Right cardiac atrium (tissue), 5 donors: ENCODE measurements at regions not wholly inside any gene's neighbourhood (a gene's known extent, or its start where the extent isn't known, plus 50 kb on each side); places are given as distances from the start of the nearest gene placed in this dataset.

Source experiments
- ATAC-seq, 2 donors: fragments of 200-7000 bp; cut with Tn5 transposase; one replicate each; pipeline versions ENCODE4 v1.8.0 to v1.9.1; 2020; ENCODE audit warnings: moderate library complexity in 2 of 2, mild to moderate bottlenecking in 1 of 2
- DNase-seq, 3 donors: peaks; one replicate each; pipeline ENCODE4 v3.0.0-alpha.2; 2020
- H3K27ac ChIP-seq: one replicate; pipeline ENCODE4 v1.5.1; 2013; ENCODE audit warnings: mild to moderate bottlenecking, low read length, control low read depth, moderate library complexity
- H3K27me3 ChIP-seq: one replicate; pipeline ENCODE4 v1.6.1; 2013; ENCODE audit not compliant: control insufficient read depth, insufficient read depth
- H3K4me1 ChIP-seq: one replicate; pipeline ENCODE4 v1.6.1; 2013; ENCODE audit warnings: low read length; ENCODE audit not compliant: control insufficient read depth, insufficient read depth
- H3K4me3 ChIP-seq: one replicate; pipeline ENCODE4 v1.5.1; 2013; ENCODE audit warnings: low read length, control low read depth
- H3K9me3 ChIP-seq: one replicate; pipeline ENCODE4 v1.6.1; 2013; ENCODE audit warnings: low read length; ENCODE audit not compliant: control insufficient read depth
- WGBS: extraction: QIAGEN DNeasy Blood & Tissue Kit; methylation state at CpG from one replicate; pipeline ENCODE4 v1.1.7; 2013; 5-methylcytosine and 5-hydroxymethylcytosine counted together
- intact Hi-C, 4 donors: fragments of 100-400 bp; cut with DNase I; formaldehyde crosslinking; loops; one replicate each; pipeline versions ENCODE4 v1.11.0 to v1.14.0; 2022 to 2023
- donor health status: healthy with polysubstance abuse.
- donor health status: DM: no; HTN: yes; CAD: no.
- donor health status: DM: no; HTN: no; CAD: no.
- donor health status: DM: no; HTN: yes; CAD: no; lungs with severe emphysema.
- donor health status: DM: yes; HTN: yes; CAD: no.

DNA sequence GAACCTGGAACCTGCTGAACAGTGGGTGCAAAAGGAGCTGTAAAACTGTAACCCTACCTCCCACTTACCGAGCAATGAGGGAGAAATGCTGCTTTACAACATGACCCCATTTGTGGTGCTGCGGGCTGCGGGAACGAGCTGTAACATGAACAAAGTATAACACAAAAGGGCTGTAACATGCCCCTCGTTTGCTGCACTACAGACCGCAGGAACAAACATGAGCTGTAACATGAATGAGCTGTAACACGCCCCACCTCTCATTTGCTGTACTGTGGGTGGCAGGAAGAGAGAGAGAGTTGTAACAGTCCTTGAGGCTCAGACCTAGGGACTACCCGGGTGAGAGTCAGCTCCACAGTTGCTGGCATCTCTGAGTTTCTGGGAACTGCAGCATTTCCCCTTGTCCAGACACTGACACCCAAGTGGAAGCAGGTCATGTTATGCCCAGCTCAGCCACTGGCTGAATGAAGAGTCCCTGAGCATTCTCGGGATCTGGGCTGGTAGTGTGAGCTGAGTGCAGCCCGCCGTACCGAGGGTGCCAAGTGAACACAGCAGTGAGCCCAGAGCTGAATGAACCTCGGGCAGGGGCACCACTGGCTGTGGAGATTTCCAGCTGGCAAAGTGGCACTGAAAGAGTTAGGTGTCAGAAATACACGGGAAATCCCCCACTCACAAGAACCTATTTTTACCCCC is 1385.3 kb upstream of the SPRY2 start:
- 82% methylated on average over 14 of the region's 14 CpGs for WGBS
- intact Hi-C loops = no loop called here
- Histone ChIP-seq H3K4me1 (no peaks in the 10 kb centered on the region), H3K27me3 (no peaks in the 10 kb centered on the region), H3K27ac (no peak overlapping the region), H3K4me3 (no peak overlapping the region), H3K9me3 (no peaks in the 10 kb centered on the region)
- ATAC-seq (no peak), DNase-seq (no peak)

DNA sequence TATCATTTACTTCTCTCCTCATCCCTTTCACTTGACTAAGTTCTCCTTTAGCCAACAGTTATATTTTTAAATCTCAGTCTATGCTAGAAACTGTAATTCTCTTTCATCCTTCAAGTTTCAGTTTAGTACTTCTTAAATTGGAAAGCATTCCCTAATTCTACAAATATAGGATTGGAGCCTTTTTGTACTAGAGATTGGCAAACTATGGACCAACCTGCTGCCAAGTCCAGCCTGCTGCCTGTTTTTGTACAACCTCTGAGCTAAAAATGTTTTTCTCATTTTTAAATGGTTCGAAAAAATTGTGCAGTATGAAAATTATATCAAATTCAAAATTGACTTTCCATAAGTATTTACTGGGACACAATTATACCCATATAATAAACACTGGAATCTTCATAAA is 1381.5 kb upstream of the SPRY2 start:
- intact Hi-C loops = no loop called here
- no peaks in the 10 kb centered on the region for H3K9me3 ChIP-seq
- H3K27ac ChIP-seq = no peak overlapping the region
- ATAC-seq (no peak), DNase-seq (no peak)
- H3K27me3 ChIP-seq = no peaks in the 10 kb centered on the region
- no peaks in the 10 kb centered on the region for H3K4me1 ChIP-seq
- no peak overlapping the region for H3K4me3 ChIP-seq
- WGBS = 65% methylated on average over 1 of the region's 1 CpG

DNA sequence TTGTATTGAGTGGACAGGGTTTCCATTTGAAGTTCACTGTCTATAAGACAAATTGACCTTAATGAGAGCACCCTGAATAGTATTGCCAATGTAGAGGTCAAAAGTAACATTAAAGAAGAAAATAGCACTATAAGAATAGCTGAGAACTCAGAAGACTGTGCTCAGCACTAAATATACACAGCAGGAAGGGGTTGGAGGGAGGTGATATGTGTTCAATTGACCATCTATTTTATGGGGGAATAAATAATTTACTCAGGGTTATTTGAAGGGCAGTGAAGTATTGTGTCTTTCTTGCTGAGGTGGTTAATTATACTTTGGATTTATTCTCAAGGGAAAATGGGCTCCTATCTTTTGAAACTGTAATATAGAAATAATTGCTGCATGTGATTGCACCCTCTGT is 1380.5 kb upstream of the SPRY2 start:
- DNase-seq (no peak), ATAC-seq (no peak)
- Histone ChIP-seq H3K27ac (no peak overlapping the region), H3K4me3 (no peak overlapping the region), H3K27me3 (no peaks in the 10 kb centered on the region), H3K9me3 (no peaks in the 10 kb centered on the region), H3K4me1 (no peaks in the 10 kb centered on the region)
- intact Hi-C loops = no loop called here

GRCh38 chr13:81714513-81714912 is 1373.6 kb upstream of the SPRY2 start:
- DNase-seq (no peak), ATAC-seq (no peak)
- no peaks in the 10 kb centered on the region for H3K27me3 ChIP-seq
- H3K27ac ChIP-seq = no peak overlapping the region
- H3K9me3 ChIP-seq = no peaks in the 10 kb centered on the region
- 91% methylated on average over 3 of the region's 3 CpGs for whole genome bisulfite sequencing
- no peaks in the 10 kb centered on the region for H3K4me1 ChIP-seq
- intact Hi-C loops = no loop called here
- H3K4me3 ChIP-seq = no peak overlapping the region

DNA sequence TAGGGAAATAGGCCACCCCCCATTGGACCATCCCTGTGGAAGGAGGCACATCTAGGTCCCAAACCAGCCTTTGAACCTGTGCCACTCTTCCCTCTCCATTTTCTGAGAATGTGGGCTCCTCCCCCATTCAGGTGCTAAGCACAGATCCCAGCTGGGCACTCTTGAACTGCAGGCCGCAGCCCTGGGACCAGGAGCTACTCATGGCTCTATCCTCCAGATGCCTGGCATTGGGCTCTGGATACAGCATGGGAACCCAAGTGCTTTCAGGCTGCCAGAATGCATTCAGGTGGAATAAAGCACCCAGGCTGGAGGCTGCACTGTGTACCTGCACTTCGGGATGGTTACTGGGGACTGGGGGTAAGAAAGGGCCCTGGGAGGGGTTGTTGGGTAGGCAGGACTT is 1372.3 kb upstream of the SPRY2 start:
- H3K27me3 ChIP-seq = no peaks in the 10 kb centered on the region
- ATAC-seq = peak in 1 of 2 donors; percentile 31
- 86% methylated on average over 2 of the region's 2 CpGs for WGBS
- no peak overlapping the region for H3K4me3 ChIP-seq
- H3K4me1 ChIP-seq = no peaks in the 10 kb centered on the region
- intact Hi-C loops = no loop called here
- H3K27ac ChIP-seq = no peak overlapping the region
- no peak for DNase-seq
- no peaks in the 10 kb centered on the region for H3K9me3 ChIP-seq

DNA sequence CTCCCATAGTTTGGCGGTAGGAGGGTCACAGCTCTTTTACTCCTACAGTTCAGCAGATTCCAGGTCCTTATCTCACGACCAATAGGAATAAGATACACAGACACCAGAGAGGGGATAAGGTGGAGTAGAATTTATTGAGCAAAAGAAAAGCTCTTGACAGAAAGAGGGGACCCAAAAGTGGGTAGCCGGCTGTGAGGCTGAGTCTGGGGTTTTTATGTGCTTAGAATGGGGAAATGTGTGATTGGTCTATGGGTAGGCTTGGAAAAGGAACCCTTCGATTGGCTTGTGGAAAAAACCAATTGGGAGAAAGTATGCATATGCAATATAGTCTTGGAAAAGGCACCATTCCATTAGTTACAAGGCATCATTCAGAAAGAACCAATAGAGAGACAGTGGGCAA is 1356.9 kb upstream of the SPRY2 start:
- Histone ChIP-seq H3K9me3 (no peaks in the 10 kb centered on the region), H3K27me3 (no peaks in the 10 kb centered on the region), H3K27ac (no peak overlapping the region), H3K4me1 (no peaks in the 10 kb centered on the region), H3K4me3 (no peak overlapping the region)
- no peak for DNase-seq
- 79% methylated on average over 4 of the region's 4 CpGs for WGBS
- intact Hi-C loops = no loop called here
- ATAC-seq = no peak

GRCh38 chr13:81686877-81687276 is 1346.0 kb upstream of the SPRY2 start:
- Histone ChIP-seq H3K27me3 (no peaks in the 10 kb centered on the region), H3K9me3 (no peaks in the 10 kb centered on the region), H3K27ac (no peak overlapping the region), H3K4me1 (no peaks in the 10 kb centered on the region), H3K4me3 (no peak overlapping the region)
- DNase-seq = no peak
- 27% methylated on average over 2 of the region's 2 CpGs for WGBS
- ATAC-seq = no peak
- intact Hi-C loops = no loop called here

DNA sequence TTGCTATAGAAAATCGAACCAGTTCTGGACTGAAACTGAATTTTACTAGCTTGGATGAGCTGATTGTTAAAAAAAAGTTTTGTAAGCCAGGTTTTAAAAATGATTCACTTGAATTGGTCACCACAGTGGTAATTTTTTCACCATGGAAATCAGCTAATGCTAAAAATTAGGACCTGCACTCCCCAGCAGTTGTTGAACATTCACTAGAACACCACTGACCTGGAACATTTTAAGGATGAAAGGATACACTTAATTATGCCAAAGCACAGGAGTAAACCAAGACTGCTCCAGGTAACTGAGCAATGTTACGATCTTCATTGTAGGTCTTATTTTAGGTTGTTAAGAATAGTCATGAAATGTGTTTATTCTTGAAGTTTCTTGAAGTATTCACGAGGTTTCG is 1342.6 kb upstream of the SPRY2 start:
- WGBS = 73% methylated on average over 4 of the region's 4 CpGs
- intact Hi-C loops = no loop called here

GRCh38 chr13:81682081-81682630 is 1341.2 kb upstream of the SPRY2 start:
- Histone ChIP-seq H3K9me3 (no peaks in the 10 kb centered on the region), H3K4me1 (no peaks in the 10 kb centered on the region), H3K27me3 (no peaks in the 10 kb centered on the region), H3K27ac (no peak overlapping the region), H3K4me3 (no peak overlapping the region)
- ATAC-seq (no peak), DNase-seq (no peak)
- intact Hi-C loops = no loop called here
- WGBS = 75% methylated on average over 2 of the region's 2 CpGs

More for the DNA sequence above, 1342.6 kb upstream of the SPRY2 start:
- H3K9me3 ChIP-seq = no peaks in the 10 kb centered on the region
- H3K27me3 ChIP-seq = no peaks in the 10 kb centered on the region
- ATAC-seq (no peak), DNase-seq (no peak)
- no peaks in the 10 kb centered on the region for H3K4me1 ChIP-seq
- no peak overlapping the region for H3K27ac ChIP-seq
- H3K4me3 ChIP-seq = no peak overlapping the region

DNA sequence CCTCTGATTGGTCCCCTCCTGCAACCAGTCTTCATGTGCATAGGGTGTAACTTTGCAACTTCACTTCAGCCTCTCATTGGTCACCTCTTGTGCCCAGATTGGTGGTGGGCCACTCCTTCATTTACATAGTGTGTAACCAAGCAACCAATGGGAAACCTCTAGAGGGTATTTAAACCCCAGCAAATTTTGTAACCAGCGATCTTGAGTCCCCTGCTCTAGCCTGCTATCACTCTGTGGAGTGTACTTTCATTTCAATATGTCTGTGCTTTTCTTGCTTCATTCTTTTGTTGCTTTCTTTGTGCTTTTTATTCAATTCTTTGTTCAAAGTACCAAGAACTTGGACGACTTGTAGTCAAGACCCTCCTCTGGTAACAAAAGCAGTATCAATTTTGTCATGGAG is 1336.9 kb upstream of the SPRY2 start:
- no peak for ATAC-seq
- Histone ChIP-seq H3K4me1 (no peaks in the 10 kb centered on the region), H3K27ac (no peak overlapping the region), H3K9me3 (no peaks in the 10 kb centered on the region), H3K4me3 (no peak overlapping the region), H3K27me3 (no peaks in the 10 kb centered on the region)
- intact Hi-C loops = no loop called here
- DNase-seq = no peak
- WGBS = 63% methylated on average over 2 of the region's 2 CpGs

DNA sequence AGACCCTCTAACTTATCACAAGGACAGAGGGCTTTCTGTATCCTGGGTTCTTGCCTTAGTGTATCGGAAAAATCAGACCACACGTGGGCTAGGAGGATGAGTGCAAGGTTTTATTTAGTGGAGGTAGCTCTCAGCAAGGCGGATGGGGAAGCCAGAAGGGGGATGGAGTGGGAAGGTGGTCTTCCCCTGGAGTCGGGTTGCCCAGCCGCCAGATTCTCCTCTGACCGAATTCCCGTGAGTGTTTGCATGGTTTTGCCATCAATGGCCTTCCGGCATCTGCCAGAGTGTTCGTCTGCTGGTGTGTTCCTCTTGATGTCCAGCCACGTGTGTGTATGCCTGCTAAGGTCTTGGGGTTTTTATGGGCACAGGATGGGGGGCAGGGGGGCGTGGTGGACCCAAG is 1335.1 kb upstream of the SPRY2 start:
- DNase-seq (no peak), ATAC-seq (no peak)
- WGBS = 83% methylated on average over 11 of the region's 11 CpGs
- intact Hi-C loops = no loop called here
- H3K9me3 ChIP-seq = no peaks in the 10 kb centered on the region
- no peaks in the 10 kb centered on the region for H3K4me1 ChIP-seq
- H3K27me3 ChIP-seq = no peaks in the 10 kb centered on the region
- no peak overlapping the region for H3K4me3 ChIP-seq
- H3K27ac ChIP-seq = no peak overlapping the region

DNA sequence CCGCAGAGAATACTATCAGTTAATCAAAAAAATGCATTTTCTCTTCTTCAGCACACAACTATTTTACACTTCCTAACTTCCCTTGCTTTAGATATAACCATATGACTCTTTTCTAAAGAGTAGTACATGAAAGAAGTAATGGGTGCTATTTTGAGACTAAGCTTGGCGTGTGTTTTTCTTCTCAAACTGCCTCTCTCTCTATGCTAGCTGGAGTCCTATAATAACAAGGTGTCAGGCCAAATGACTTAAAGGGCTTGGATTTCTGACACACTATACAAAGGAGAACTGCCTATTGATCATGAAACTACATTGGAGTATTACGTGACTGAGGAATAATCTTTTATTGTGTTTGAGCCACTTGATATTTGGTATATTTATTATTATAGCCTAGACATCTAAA is 1330.1 kb upstream of the SPRY2 start:
- ATAC-seq (no peak), DNase-seq (no peak)
- intact Hi-C loops = no loop called here
- no peaks in the 10 kb centered on the region for H3K9me3 ChIP-seq
- no peaks in the 10 kb centered on the region for H3K27me3 ChIP-seq
- H3K4me3 ChIP-seq = no peak overlapping the region
- no peak overlapping the region for H3K27ac ChIP-seq
- H3K4me1 ChIP-seq = no peaks in the 10 kb centered on the region
- 79% methylated on average over 3 of the region's 3 CpGs for WGBS
